Hematopoietic multipotent progenitor cell treated with erythropoietin and hydrocortisone succinate and interleukin-3 and kit ligand, for 8 days (in vitro differentiated cells): ENCODE measurements at regions not wholly inside any gene's neighbourhood (a gene's known extent, or its start where the extent isn't known, plus 50 kb on each side); places are given as distances from the start of the nearest gene placed in this dataset.

Source experiments
- DNase-seq: peaks from one replicate; pipeline ENCODE4 v3.0.0-alpha.2; 2015

DNA sequence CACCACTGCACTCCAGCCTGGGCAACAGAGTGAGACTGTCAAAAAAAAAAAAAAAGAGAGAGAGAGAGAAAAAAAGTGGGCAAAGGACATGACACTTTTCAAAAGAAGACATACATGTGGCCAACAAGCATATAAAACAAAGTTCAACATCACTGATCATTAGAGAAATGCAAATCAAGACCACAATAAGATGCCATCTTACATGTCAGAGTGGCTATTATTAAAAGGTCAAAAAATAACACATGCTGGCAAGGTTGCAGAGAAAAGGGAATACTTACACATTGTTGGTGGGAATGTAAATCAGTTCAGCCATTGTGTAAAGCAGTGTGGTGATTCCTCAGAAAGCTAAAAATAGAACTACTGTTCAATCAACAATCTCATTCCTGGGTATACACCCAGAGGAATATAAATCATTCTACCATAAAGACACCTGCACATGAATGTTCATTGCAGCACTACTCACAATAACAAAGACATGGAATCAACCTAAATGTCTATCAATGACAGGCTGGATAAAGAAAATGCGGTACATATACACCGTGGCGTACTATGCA lies 94.9 kb upstream of the TRIM2 start:
- DNase-seq: no peak

DNA sequence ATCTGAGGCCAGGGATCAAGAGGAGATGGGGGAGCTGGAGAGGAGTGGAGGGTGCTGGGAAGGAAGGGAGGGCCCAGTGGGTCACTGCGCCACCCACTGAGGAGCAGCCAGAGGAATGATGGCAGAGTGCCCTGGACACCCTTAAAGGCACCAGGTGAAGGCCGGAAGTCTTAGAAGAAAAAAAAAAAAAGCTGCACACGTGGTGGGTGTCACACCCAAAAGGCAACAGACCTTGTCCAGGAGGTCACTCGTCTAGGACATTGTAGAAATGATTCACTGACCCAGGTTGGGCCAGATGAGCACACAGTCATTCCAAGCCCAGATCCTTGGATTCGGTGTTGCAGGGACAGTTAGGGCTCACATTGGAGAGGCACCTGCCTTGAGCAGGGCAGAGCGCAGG lies 93.5 kb upstream of the TRIM2 start:
- no peak for DNase-seq

DNA sequence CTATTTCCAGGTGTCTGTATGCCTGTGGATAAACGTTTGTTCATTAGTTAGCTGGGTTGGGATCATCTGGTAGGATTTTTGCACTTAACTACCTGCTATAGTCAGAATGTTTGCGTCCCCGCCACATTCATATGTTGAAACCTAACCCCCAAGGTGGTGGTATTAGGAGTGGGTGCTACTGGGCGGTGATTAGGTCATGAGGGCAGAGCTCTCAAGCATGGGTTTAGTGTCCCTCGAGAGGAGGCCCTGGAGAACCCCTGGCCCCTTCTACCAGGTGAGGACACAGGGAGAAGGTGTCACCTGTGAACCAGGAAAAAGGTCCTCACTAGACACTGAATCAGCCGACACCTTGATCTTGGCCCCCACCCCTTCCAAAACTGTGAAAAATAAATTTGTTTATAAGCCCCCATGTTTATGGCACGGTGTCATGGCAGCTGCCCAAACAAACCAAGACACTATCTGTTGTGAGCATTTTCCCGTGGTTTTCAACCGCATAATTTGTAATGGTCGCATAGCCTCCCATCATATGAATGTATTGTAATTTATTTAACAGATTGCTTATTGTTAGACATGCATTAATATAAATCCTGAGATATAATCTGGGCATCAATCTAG lies 92.7 kb upstream of the TRIM2 start:
- DNase-seq: no peak

DNA sequence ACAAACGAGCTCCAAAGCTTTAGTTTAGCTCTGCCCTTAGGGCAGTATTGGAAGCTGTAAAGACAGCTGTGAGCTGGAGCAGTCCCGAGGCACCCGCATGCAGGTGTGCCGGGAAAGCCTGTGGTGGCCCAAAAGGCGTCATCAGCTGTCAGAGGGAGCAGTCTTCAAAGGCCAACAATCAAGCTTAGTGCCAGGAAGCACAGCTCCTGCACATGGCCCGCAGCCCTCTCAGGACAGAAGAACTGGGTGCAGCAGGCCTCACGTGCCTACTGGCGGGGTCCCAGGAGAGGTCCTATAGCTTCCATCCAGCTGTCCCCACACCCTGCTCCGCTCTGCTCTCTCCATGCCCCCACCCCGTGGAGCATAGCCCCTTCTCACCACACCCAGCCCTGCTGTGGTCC lies 92.2 kb upstream of the TRIM2 start:
- no peak for DNase-seq

DNA sequence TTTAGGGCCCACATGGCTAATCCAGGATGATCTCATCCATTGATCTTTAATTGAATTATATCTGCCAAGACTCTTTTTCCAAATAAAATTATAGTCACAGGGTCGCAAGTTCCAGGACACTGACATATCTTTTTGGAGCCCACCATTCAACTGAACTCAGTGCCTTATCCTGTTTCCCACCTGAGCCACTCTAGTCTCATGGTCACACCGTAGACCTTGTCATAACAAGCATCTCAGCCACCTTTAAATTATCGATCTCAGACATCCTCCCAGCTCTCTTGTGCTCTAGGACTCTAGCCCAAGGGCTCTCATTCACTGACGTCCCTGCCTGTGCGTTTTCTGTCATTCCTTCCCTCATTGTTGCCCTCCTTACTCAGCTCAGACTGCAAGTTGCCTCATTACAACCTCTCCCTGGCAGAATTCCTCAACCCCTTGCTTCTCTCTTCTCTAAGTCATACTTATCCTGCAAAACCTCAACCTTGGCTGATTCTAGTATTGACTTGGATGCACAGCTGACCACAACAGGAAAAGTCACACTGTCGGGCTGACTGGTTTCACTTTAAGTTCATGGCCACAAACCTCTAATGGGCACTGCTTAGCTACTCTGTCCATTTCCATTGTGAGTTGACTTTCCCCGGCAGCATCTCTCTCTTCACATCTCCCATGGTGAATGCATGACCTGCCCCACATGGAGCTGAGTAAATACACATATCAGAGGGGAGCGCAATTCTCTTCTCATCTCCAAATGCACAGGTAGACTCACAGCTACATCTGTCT lies 91.0 kb upstream of the TRIM2 start:
- no peak for DNase-seq

DNA sequence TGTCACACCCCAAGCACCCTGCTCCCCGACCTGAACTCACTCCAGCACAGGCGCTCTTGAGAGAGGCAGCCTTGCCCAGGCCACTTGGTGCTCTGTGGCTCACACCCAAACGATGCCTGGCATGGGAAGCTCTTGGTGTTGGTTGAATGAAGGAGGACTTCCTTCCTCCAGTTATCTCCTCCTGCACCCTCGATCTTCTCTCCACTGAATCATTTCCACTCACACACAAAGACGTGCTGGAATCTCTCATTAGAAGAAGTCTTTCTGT lies 90.5 kb upstream of the TRIM2 start:
- no peak for DNase-seq

DNA sequence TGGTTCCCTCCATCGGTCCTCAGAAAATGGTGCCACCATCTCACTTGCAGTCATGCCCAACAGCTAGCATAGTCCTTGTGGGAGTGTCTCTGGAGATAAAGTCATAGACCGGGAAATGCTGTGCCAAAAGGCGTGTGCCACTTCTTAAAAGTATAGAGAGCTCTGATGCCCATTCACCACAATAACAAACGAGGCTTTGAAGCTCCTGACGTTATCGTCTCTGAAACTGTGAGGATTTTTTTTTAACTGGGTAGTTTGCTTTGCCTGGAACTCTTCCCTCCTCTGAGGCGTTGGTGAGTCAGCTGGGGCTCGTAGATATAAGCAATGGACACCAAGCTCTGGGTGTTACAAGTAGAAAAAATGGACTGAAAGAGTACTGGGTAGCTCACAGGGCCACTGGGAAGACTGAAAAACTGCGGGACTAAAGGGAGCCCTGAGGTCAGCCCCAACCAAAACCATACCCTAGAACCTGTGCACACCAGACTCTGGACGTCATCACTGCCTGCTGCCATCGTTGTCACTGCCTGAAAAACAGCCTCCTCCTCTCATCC lies 89.4 kb upstream of the TRIM2 start:
- peak; percentile 73 for DNase-seq

DNA sequence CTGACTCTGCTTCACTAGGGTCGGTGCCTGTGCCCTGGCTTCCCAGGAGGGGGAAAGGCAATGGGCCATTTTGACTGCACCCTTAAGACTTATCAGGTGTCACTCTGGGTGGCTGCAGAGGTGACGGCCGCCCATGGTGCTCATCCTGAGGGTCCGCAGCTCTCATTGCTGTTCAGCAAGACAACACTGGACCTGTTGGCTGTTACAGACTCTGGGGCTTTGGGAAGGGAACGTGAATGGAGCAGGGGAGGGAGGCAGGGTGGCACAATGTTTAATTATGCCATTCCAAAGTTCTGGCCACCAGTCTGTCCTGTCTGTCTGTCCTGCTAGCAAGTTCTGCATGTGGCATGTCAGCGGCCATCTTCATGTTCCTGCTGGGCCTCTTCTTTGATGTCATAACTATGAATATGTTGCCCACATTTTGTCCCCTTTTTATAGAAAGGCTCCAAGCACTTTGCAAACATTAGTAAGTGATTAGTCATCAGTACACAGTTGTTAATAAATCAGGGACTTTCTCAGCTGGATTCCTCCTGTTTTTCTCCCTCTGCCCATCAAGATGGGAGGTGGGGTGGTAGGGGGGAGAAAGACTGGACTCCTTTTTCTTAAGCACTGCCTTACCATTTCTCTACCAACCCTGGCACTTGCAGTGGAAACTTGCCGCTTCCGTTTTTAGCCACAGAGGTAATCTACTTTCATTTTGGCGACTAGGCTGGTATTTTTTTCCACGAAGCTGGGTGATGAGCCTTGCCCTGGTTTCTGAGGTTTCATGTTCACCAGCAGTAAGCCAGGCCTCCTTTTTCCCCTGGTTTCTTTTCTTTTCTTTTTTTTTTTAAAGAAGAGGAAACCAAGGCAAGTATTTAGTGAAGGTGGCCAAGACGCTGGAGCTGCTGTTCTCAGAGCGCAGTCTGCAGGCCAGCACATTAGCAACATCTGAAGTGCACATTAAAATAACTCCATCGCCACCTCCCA lies 88.6 kb upstream of the TRIM2 start:
- DNase-seq: peak; percentile 62

DNA sequence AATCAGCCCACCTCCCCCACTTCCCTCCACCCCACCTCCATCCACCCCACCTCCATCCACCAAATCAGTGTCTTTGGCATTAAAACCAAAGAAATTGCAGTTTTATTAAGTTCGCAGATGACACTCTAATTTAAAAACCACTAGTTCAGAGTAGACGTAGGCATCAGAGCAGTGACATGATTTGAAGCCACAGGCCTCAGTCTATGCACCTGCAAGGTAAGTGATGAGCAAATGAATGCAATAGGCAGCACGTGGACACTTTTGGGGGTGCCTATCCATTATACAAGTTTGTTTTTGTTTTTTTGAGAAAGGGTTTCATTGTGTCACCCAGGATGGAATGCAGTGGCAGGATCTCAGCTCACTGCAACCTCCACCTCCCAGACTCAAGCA lies 88.0 kb upstream of the TRIM2 start:
- DNase-seq: no peak

DNA sequence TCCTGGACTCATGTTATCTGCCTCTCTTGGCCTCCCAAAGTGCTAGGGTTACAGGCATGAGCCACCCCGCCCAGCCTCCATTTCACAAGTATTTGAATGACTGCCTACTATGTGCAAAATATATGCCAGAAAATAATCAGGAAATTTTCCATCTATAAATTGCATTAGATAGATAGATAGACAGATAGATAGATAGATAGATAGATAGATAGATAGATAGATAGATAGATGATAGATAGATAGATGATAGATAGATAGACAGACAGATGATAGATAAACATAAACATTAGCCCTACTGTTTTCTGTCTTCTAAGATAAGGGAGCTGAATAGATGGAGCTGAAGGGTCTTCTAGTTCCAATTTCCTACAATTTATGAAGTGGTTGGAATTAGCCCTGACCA lies 87.4 kb upstream of the TRIM2 start:
- DNase-seq: no peak

DNA sequence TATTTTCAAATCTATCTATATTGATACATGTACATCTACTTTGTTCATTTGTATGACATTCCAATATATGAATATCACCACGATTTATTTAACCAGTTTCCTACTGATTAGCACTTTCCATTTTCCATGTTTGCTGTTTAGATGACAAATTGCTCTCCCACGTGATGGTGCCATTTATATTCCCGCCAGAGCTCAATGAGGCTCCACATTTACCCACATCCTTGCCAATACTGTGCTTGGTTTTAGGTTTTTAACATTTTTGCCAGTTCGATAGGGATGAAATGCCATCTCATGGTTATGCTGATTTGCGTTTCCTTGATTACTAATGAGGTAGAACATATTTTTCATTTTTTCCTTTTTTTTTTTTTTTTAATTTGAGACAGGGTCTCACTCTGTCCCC lies 86.7 kb upstream of the TRIM2 start:
- DNase-seq: peak; percentile 13

DNA sequence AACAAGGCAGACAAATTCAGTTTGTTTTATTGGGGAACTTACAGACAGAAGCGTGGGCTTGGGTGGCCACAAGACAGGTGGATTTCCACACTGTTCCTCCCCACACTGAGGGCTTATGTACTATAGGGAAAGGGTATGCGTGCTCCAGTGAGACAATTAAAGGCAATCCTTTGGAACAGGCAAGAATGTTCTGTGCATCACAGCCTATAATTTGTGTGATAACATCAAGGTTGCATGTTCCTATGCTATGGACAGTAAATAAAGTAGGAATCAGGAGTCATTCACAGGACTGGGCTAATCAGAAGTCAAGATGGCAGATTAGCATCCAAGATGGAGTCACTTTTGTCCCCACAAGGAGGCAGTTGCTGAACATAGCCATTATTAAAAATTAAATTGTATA lies 84.6 kb upstream of the TRIM2 start:
- DNase-seq: no peak

DNA sequence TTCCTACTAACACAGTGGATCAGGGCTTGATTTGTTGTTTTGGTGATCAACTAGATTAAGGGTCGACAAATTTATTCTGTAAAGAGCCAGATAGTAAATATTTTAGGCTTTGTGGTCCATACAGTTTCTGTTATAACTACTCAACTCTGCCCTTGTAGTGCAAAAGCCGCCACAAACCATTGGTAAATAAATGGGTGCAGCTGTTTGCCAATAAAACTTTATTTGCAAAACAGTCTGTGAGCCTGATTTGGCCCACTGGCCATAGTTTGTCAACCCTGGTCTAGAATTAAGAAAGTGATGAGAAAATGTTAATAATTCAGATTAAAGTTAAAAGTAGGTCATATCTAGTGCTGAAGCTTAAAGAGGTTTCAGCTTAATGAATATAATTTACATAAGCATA lies 84.0 kb upstream of the TRIM2 start:
- DNase-seq: no peak

DNA sequence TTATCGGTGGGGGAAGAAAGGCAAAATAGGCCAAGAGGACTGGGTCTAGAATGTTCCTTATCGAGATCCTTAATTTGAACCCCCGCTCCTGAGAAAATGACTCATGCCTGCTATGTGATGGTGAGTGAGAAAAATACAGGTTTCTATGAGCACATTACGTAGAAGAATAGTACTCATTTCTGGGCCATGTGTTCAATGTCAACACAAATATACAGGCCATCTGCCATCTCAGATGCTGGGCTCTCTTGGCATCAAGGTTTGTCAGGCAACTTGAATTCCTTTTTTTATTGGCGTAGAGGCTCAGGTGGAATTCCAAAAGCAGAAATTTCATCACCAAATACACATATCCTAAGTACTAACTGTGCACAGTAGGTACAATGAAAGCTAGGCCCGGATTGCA lies 81.4 kb upstream of the TRIM2 start:
- no peak for DNase-seq

DNA sequence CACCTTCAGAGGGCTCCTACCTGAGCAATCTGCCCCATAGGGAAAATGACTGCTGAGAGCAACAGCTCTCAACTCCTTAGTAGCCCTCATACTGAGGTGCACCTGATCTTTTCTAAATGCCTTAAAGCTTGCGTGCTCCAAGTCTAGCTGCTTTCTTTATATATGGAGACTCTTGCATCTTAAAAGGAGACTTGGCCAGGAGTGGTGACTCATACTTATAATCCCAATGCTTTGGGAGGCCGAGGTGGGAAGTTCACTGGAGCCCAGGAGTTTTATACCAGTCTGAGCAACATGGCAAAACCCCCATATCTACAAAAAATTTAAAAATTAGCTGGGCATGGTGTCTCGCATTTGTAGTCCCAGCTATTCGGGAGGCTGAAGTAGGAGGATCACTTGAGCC lies 78.1 kb upstream of the TRIM2 start:
- no peak for DNase-seq

DNA sequence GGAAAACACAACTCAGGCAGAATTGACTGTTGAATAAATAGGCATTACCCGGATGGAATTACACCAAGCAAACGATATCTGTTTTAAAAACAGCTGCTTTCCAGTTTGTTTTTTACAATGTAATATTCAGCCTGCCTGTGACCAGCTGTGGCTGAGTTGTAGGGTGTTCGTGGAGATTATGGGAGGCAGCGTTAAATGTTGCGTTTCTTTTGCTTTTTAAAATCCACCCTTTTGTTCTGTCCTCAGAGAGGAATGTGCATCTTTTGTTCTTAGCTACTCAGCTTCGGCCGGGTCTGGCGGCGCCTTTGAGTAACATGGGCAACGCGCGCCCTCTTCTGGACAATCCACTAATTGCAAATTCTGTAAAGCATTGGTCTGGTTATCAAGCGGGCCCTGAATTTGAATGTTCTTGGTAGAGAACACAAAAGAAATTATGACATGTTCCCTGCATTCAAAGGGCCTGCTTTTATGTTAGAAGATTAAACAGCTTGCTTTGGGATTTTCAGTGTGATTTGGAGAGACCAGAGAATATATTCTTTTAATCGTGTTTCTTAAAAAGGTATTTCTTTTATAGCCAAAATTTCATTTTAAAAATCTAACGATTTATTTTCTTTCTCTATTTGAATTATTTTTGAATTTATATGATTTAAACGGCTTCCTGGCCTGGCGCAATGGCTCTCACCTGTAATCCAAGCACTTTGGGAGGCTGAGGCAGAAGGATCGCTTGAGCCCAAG lies 76.3 kb upstream of the TRIM2 start:
- DNase-seq: peak; percentile 86

DNA sequence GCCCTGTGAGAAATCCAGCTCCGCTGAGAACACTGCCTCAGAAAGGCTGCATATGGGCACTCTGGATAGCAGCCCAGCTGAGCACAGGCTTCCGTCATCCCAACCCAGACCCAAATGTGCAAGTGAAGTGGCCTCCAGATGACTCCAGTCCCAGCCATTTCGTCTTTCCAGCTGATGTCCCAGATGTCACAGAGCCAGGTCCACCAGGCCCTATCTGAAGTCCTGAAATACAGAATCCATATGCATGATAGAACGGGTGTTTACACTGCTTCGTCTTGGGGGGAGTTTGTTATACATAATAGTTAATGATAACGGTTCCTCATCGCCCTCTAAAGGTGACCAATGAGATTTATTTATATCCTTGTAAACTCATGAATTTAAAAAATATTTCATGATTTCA lies 72.6 kb upstream of the TRIM2 start:
- DNase-seq: peak; percentile 56

DNA sequence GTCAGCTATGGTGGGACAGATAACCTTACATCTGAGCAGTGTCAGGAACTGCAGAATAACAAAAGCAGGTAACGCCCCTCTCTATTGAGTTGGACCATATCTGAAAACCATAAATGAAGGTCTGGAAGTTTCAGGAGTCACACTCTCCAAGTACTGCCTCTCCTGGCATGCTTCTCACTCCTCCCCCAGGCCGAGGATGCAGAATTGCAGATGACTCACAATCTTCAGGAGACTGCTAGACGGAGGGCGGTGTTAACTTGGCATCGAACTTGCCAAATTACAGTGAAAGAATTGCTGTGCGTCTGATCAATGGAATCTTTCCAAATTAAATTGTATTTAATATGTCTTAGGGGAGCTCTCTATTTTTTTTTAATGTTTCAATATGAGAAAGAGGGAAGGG lies 67.1 kb upstream of the TRIM2 start:
- peak; percentile 84 for DNase-seq

DNA sequence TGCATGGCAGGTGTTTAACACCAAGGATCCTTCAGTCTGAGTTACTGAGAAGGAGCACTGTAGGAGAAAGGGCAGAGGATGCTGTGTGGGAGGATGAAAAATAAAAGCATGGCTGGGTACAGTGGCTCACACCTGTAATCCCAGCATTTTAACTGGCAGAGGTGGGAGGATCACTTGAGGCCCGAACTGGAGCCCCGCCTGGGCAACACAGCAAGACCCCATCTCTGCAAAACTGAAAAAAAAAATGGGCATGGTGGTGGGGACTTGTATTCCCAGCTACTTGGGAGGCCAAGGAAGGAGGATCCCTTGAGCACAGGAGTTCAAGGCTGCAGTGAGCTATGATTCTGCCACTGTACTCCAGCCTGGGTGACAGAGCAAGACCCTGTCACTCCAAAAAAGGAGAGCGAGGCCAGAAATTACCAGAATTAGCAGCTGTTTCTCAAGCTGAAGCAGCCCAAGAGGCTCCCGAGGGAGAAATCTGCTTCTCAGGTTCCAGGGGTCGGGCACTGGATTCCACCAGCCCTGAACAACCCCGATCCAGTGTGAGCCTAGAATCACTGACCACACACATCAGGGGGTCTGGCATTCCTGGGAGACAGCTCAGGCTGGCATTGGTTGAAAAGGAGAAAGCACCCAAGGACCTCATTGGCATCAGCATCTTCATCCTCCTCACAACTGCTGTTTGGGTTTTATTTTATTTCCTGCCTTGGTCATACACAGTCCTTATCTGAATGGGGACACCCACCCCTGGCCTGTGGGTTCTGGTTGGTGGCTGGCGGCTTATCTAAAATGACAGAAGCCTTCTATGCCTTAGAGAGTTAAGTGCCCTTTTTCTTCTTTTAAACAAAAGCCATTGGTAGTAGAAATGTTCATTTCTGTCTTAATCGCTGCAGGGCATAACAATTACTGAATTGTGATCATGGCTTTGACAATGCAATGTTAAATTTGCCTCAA lies 66.3 kb upstream of the TRIM2 start:
- DNase-seq: peak; percentile 98

DNA sequence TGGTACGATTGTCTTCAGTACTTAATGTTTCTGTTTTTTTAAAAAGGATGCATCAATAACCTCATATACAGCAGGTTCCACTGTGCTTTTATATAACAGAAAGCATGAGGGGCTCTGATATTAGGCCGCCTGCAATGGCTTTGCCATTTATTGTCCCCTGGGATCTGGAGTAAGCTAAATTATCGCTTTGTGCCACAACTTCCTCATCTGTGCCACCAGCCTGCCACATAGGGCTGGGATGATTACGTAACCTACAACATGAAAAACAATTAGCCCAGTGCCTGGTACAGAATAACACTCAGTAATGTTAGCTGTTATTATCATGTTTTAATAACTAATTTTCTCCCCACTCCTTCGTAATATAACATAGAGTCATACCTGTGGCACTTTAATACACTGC lies 65.5 kb upstream of the TRIM2 start:
- DNase-seq: peak; percentile 90

DNA sequence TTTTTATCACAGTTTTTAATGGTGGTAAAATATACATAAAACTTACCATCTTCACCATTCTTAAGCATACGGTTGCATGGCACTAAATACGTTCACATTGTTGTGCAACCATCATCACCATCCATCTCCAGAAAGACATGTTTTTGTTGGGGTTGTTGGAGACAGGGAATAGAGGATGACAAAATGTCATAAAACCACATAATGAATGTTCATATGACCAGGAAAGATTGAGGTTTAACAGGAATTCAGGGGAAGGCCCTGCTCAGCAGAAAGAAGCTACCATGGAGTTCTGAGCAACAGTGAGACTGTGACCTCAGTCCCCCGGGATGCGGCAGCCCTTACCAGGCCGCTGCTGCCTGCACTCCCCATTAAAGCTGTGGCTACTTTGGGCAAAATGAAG lies 63.9 kb upstream of the TRIM2 start:
- DNase-seq: no peak

DNA sequence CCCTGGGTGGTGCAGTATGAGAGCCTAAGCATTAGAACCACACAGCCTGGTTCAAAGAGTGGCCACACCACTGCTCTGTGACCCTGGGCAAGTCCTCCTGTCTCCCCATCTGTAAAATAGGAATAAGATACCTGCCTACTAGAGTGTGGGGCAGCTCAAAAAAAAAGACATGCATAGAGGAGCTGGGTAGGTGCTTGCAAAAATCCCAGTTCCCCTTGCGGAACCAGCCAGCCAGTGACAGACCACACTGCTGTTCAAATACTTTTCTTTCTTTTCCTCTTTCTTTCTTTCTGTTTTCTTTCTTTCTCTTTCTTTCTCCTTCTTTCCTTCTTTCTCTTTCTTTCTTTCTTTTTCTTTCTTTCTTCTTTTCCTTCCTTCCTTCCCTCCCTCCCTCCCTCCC lies 63.0 kb upstream of the TRIM2 start:
- no peak for DNase-seq
